GM18868 (cell line): ENCODE measurements at regions not wholly inside any gene's neighbourhood (a gene's known extent, or its start where the extent isn't known, plus 50 kb on each side); places are given as distances from the start of the nearest gene placed in this dataset.
A peak's percentile ranks its signal among the peaks of the same experiment; 100 is the strongest.
"Not testable (repeated sequence)": the region's sequence is repeated elsewhere in the genome, so short reads cannot be mapped to it uniquely, and the experiment has no call there.

Source experiments
- ATAC-seq: cut with Tn5 transposase; IDR thresholded peaks from one replicate; pipeline ENCODE4 v1.9.1; 2021; ENCODE audit warnings: mild to moderate bottlenecking, moderate library complexity; ENCODE audit not compliant: unreplicated experiment

GRCh38 chr14:19344689-19345088 is 89.5 kb downstream of the POTEG start:
- ATAC-seq, result peak; percentile 53

- not testable (repeated sequence) for ATAC-seq
Observed at GRCh38 chr14:19345298-19345911, 88.7 kb downstream of the POTEG start.

DNA sequence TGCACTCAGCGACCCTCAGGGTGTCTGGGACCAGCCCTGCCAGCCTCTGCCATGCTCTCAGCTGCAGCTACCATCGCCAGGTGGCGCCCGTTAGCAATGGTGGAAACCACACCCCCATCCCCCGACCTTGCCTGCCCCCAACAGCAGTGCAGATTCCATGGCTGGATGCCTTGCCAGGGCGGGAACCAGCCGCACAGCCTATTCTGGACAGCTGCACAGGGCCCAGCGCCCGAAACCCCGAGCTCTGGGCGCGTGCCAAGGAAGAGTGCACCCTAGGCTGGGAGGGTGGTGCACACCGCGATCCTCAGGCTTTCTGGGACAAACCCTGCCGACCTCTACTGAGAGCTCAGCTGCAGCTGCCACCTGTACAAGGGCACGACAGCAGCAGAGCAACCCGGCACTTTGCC is 88.1 kb downstream of the POTEG start:
- peak; percentile 52 for ATAC-seq

DNA sequence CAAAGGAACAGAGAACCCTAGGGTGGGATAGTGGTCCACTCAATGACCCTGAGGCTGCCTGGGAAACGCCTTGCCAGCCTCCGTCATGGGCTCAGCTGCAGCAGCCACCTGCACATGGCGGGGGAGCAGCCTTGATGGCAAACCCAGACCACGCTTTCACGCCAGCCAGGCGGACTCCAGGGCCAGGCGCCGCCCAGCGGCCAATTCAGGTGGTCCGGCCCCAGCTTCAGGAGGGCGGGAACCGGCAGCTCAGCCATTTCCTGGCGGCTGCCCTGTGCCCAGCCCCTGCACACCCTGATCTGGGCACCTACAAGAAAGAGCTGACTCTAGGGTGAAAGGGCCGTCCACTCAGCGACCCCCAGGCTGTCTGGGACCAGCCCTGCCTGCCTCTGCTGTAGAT is 87.5 kb downstream of the POTEG start:
- ATAC-seq, result not testable (repeated sequence)

DNA sequence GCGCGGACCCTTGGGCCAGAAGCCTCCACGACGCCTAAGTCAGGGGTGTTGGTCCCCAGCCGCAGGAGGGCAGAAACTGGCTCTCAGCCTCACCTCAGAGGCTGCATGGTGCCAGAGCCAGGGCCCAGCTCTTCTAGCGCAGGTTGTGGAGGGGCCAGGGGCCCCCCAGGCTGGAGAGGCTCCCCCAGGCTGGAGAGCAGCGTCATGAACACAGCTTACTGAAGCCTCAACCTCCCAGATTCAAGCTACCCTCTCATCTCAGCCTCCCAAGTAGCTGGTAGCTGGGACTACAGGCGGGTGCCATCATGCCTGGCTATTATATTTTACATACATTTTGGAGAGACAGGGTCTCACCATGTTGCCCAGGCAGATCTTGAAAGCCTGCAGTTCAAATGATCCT is 87.0 kb downstream of the POTEG start:
- ATAC-seq, result not testable (repeated sequence)
